Upper lobe of right lung (tissue), 1 donor: ENCODE measurements at regions not wholly inside any gene's neighbourhood (a gene's known extent, or its start where the extent isn't known, plus 50 kb on each side); places are given as distances from the start of the nearest gene placed in this dataset.

Experiments used
- ATAC-seq: fragments of 200-7000 bp; cut with Tn5 transposase; one replicate; pipeline ENCODE4 v1.9.1; 2020; ENCODE audit warnings: mild to moderate bottlenecking, moderate library complexity
- DNase-seq: peaks from one replicate; pipeline ENCODE4 v3.0.0-alpha.2; 2020
- H3K27ac ChIP-seq: fragments of 200-600 bp; one replicate; pipeline ENCODE4 v1.8.0; 2022
- H3K27me3 ChIP-seq: fragments of 200-600 bp; one replicate; pipeline ENCODE4 v1.8.0; 2022; ENCODE audit warnings: mild to moderate bottlenecking
- H3K36me3 ChIP-seq: fragments of 200-600 bp; one replicate; pipeline ENCODE4 v1.8.0; 2022
- H3K4me1 ChIP-seq: fragments of 200-600 bp; one replicate; pipeline ENCODE4 v1.8.0; 2022
- H3K4me3 ChIP-seq: fragments of 200-600 bp; one replicate; pipeline ENCODE4 v1.8.0; 2022; ENCODE audit warnings: mild to moderate bottlenecking
- H3K9me3 ChIP-seq: fragments of 200-600 bp; one replicate; pipeline ENCODE4 v1.8.0; 2022
- CTCF ChIP-seq: fragments of 200-600 bp; IDR thresholded peaks from one replicate; pipeline ENCODE4 v1.8.0; 2022; ENCODE audit warnings: antibody characterized with exemption
- intact Hi-C: fragments of 100-400 bp; cut with DNase I; formaldehyde crosslinking; loops from one replicate; pipeline ENCODE4 v1.11.0; 2022
- donor health status: DM: no; HTN: yes; CAD: no; lungs with severe emphysema.

- no peaks in the 10 kb centered on the region for H3K36me3 ChIP-seq
- DNase-seq (no peak), ATAC-seq (no peak)
- H3K9me3 ChIP-seq, result no peaks in the 10 kb centered on the region
- intact Hi-C loops, result no loop called here
- no peak for TF ChIP-seq CTCF
- H3K27me3 ChIP-seq, result no peaks in the 10 kb centered on the region
- H3K27ac ChIP-seq, result no peak overlapping the region
- no peak overlapping the region for H3K4me3 ChIP-seq
- H3K4me1 ChIP-seq, result no peaks in the 10 kb centered on the region
Measured at GRCh38 chr15:70439880-70440279, 323.5 kb downstream of the UACA start.

- Histone ChIP-seq H3K9me3 (no peaks in the 10 kb centered on the region), H3K27ac (no peak overlapping the region), H3K27me3 (no peaks in the 10 kb centered on the region), H3K4me3 (no peak overlapping the region), H3K36me3 (no peaks in the 10 kb centered on the region), H3K4me1 (no peaks in the 10 kb centered on the region)
- ATAC-seq (no peak), DNase-seq (no peak)
- intact Hi-C loops, result no loop called here
- TF ChIP-seq CTCF, result no peak
Measured at GRCh38 chr15:70439304-70439877, 324.0 kb downstream of the UACA start.

GRCh38 chr15:70438776-70439175 is 324.6 kb downstream of the UACA start:
- Histone ChIP-seq H3K4me3 (no peak overlapping the region), H3K4me1 (no peaks in the 10 kb centered on the region), H3K27me3 (no peaks in the 10 kb centered on the region), H3K9me3 (no peaks in the 10 kb centered on the region), H3K36me3 (no peaks in the 10 kb centered on the region), H3K27ac (no peak overlapping the region)
- TF ChIP-seq CTCF, result no peak
- ATAC-seq (no peak), DNase-seq (no peak)
- intact Hi-C loops, result no loop called here

GRCh38 chr15:70437882-70438451 is 325.4 kb downstream of the UACA start:
- ATAC-seq, result no peak
- Histone ChIP-seq H3K4me1 (no peaks in the 10 kb centered on the region), H3K4me3 (no peak overlapping the region), H3K27me3 (no peaks in the 10 kb centered on the region), H3K27ac (no peak overlapping the region), H3K36me3 (no peaks in the 10 kb centered on the region), H3K9me3 (no peaks in the 10 kb centered on the region)
- intact Hi-C loops, result no loop called here
- TF ChIP-seq CTCF, result no peak
- no peak for DNase-seq

GRCh38 chr15:70437089-70437488 is 326.3 kb downstream of the UACA start:
- DNase-seq, result no peak
- no peak for TF ChIP-seq CTCF
- intact Hi-C loops, result no loop called here

GRCh38 chr15:70436428-70436827 is 326.9 kb downstream of the UACA start:
- no peak overlapping the region for H3K4me3 ChIP-seq
- intact Hi-C loops, result no loop called here
- DNase-seq, result no peak
- H3K36me3 ChIP-seq, result no peaks in the 10 kb centered on the region
- no peak overlapping the region for H3K27ac ChIP-seq
- ATAC-seq, result no peak
- TF ChIP-seq CTCF, result no peak
- no peaks in the 10 kb centered on the region for H3K27me3 ChIP-seq
- H3K4me1 ChIP-seq, result no peaks in the 10 kb centered on the region
- H3K9me3 ChIP-seq, result no peaks in the 10 kb centered on the region

More at GRCh38 chr15:70437089-70437488, 326.3 kb downstream of the UACA start:
- ATAC-seq, result no peak
- no peaks in the 10 kb centered on the region for H3K27me3 ChIP-seq
- no peak overlapping the region for H3K4me3 ChIP-seq
- H3K9me3 ChIP-seq, result no peaks in the 10 kb centered on the region
- H3K4me1 ChIP-seq, result no peaks in the 10 kb centered on the region
- H3K27ac ChIP-seq, result no peak overlapping the region
- H3K36me3 ChIP-seq, result no peaks in the 10 kb centered on the region
